ENCODE measurements at regions not wholly inside any gene's neighbourhood (a gene's known extent, or its start where the extent isn't known, plus 50 kb on each side); places are given as distances from the start of the nearest gene placed in this dataset.

GRCh38 chr13:33891196-33891742 is 73.3 kb downstream of the RFC3 start:
- DNase-seq (ENCODE audit: low read depth in 2 of 2): no peak

- DNase-seq (ENCODE audit: low read depth in 2 of 2): no peak
Measured at GRCh38 chr13:33893559-33893958, 75.6 kb downstream of the RFC3 start.

- no peak for DNase-seq (ENCODE audit: low read depth in 2 of 2)
Measured at GRCh38 chr13:33904431-33904830, 86.5 kb downstream of the RFC3 start.

- DNase-seq (ENCODE audit: low read depth in 2 of 2): no peak
Measured at GRCh38 chr13:33908116-33908515, 90.2 kb downstream of the RFC3 start.

GRCh38 chr13:33910255-33910654 is 92.3 kb downstream of the RFC3 start:
- no peak for DNase-seq (ENCODE audit: low read depth in 2 of 2)

- no peak for DNase-seq (ENCODE audit: low read depth in 2 of 2)
Measured at GRCh38 chr13:33911521-33911920, 93.6 kb downstream of the RFC3 start.

- no peak for DNase-seq (ENCODE audit: low read depth in 2 of 2)
Measured at GRCh38 chr13:33913829-33914228, 95.9 kb downstream of the RFC3 start.

GRCh38 chr13:33917190-33917589 is 99.2 kb downstream of the RFC3 start:
- DNase-seq (ENCODE audit: low read depth in 2 of 2): no peak

GRCh38 chr13:33918199-33918932 is 100.4 kb downstream of the RFC3 start:
- no peak for DNase-seq (ENCODE audit: low read depth in 2 of 2)

- DNase-seq (ENCODE audit: low read depth in 2 of 2): no peak
Measured at GRCh38 chr13:33919120-33919519, 101.2 kb downstream of the RFC3 start.

GRCh38 chr13:33925563-33925962 is 107.6 kb downstream of the RFC3 start:
- DNase-seq (ENCODE audit: low read depth in 2 of 2): no peak

GRCh38 chr13:33927315-33927714 is 109.4 kb downstream of the RFC3 start:
- no peak for DNase-seq (ENCODE audit: low read depth in 2 of 2)

GRCh38 chr13:33931397-33932311 is 113.7 kb downstream of the RFC3 start:
- no peak for DNase-seq (ENCODE audit: low read depth in 2 of 2)

- no peak for DNase-seq (ENCODE audit: low read depth in 2 of 2)
Measured at GRCh38 chr13:33932769-33933406, 114.9 kb downstream of the RFC3 start.

- DNase-seq (ENCODE audit: low read depth in 2 of 2): no peak
Measured at GRCh38 chr13:33933810-33934209, 115.9 kb downstream of the RFC3 start.

GRCh38 chr13:33934343-33934742 is 116.4 kb downstream of the RFC3 start:
- no peak for DNase-seq (ENCODE audit: low read depth in 2 of 2)

GRCh38 chr13:33934951-33935371 is 117.0 kb downstream of the RFC3 start:
- DNase-seq (ENCODE audit: low read depth in 2 of 2): no peak

GRCh38 chr13:33935969-33936368 is 118.0 kb downstream of the RFC3 start:
- DNase-seq (ENCODE audit: low read depth in 2 of 2): no peak

- DNase-seq (ENCODE audit: low read depth in 2 of 2): no peak
Measured at GRCh38 chr13:33937373-33938098, 119.6 kb downstream of the RFC3 start.

- no peak for DNase-seq (ENCODE audit: low read depth in 2 of 2)
Measured at GRCh38 chr13:33940256-33940655, 122.3 kb downstream of the RFC3 start.

GRCh38 chr13:33940898-33941297 is 122.9 kb downstream of the RFC3 start:
- no peak for DNase-seq (ENCODE audit: low read depth in 2 of 2)

Measured in stimulated activated CD4-positive, alpha-beta T cell treated with anti-CD3 and anti-CD28 coated beads, Interleukin-4, amount 100 ng/mL, for 48 hours (primary cell).